ENCODE measurements at regions not wholly inside any gene's neighbourhood (a gene's known extent, or its start where the extent isn't known, plus 50 kb on each side); places are given as distances from the start of the nearest gene placed in this dataset.
"Not testable (repeated sequence)": the region's sequence is repeated elsewhere in the genome, so short reads cannot be mapped to it uniquely, and the experiment has no call there.

GRCh38 chrX:115840729-115841409 is 279.9 kb downstream of the PLS3 start:
- not testable (repeated sequence) for DNase-seq

- DNase-seq = not testable (repeated sequence)
Observed at GRCh38 chrX:115850986-115851385, 290.0 kb downstream of the PLS3 start.

- DNase-seq = not testable (repeated sequence)
Observed at GRCh38 chrX:115853260-115853659, 292.3 kb downstream of the PLS3 start.

- DNase-seq = not testable (repeated sequence)
Observed at GRCh38 chrX:115881170-115881569, 289.4 kb upstream of the AGTR2 start.

GRCh38 chrX:115884121-115884520 is 286.4 kb upstream of the AGTR2 start:
- not testable (repeated sequence) for DNase-seq

- not testable (repeated sequence) for DNase-seq
Observed at GRCh38 chrX:115888041-115888440, 282.5 kb upstream of the AGTR2 start.

GRCh38 chrX:115888519-115888918 is 282.0 kb upstream of the AGTR2 start:
- DNase-seq = not testable (repeated sequence)

GRCh38 chrX:115889121-115889890 is 281.2 kb upstream of the AGTR2 start:
- no peak for DNase-seq

- no peak for DNase-seq
Observed at GRCh38 chrX:115892056-115892708, 278.4 kb upstream of the AGTR2 start.

- peak; percentile 31 for DNase-seq
Observed at GRCh38 chrX:115892787-115893671, 277.5 kb upstream of the AGTR2 start.

GRCh38 chrX:115894087-115894486 is 276.5 kb upstream of the AGTR2 start:
- no peak for DNase-seq

- DNase-seq = no peak
Observed at GRCh38 chrX:115895678-115896329, 274.7 kb upstream of the AGTR2 start.

GRCh38 chrX:115896362-115896761 is 274.2 kb upstream of the AGTR2 start:
- no peak for DNase-seq

GRCh38 chrX:115897956-115898355 is 272.6 kb upstream of the AGTR2 start:
- DNase-seq = no peak

GRCh38 chrX:115898382-115899001 is 272.1 kb upstream of the AGTR2 start:
- no peak for DNase-seq

- DNase-seq = no peak
Observed at GRCh38 chrX:115900425-115900824, 270.1 kb upstream of the AGTR2 start.

- no peak for DNase-seq
Observed at GRCh38 chrX:115901241-115901640, 269.3 kb upstream of the AGTR2 start.

- no peak for DNase-seq
Observed at GRCh38 chrX:115902995-115903394, 267.5 kb upstream of the AGTR2 start.

GRCh38 chrX:115906276-115906675 is 264.3 kb upstream of the AGTR2 start:
- DNase-seq = no peak

- no peak for DNase-seq
Observed at GRCh38 chrX:115906881-115907280, 263.7 kb upstream of the AGTR2 start.

- no peak for DNase-seq
Observed at GRCh38 chrX:115909017-115909416, 261.5 kb upstream of the AGTR2 start.

- DNase-seq = no peak
Observed at GRCh38 chrX:115911967-115912366, 258.6 kb upstream of the AGTR2 start.
